ENCODE measurements at regions not wholly inside any gene's neighbourhood (a gene's known extent, or its start where the extent isn't known, plus 50 kb on each side); places are given as distances from the start of the nearest gene placed in this dataset.

- no peaks in the 10 kb centered on the region for H4K20me1 ChIP-seq
- no peak overlapping the region for H3K27ac ChIP-seq
- peaks cover 14% of the 10 kb centered on the region for H3K4me1 ChIP-seq
- H3K9ac ChIP-seq = no peak overlapping the region
- no peaks in the 10 kb centered on the region for H3K27me3 ChIP-seq
- H3K4me2 ChIP-seq = no peak overlapping the region
- no peaks in the 10 kb centered on the region for H3K36me3 ChIP-seq
- H3K9me3 ChIP-seq = no peaks in the 10 kb centered on the region; the same call in 1 of the 2 replicates
- no peak for TF ChIP-seq Cebpa-rat (IDR thresholded peaks at IDR 0.05)
- H3K4me3 ChIP-seq = no peak overlapping the region
Observed at GRCh38 chr2:217371781-217372213, 511.9 kb upstream of the TNP1 start.

- Histone ChIP-seq H3K4me1 (peaks cover 10% of the 10 kb centered on the region), H3K36me3 (no peaks in the 10 kb centered on the region), H3K4me2 (no peak overlapping the region), H3K27me3 (no peaks in the 10 kb centered on the region), H3K9me3 (no peaks in the 10 kb centered on the region), H3K27ac (no peak overlapping the region), H4K20me1 (no peaks in the 10 kb centered on the region), H3K4me3 (no peak overlapping the region), H3K9ac (no peak overlapping the region)
- no peak for TF ChIP-seq Cebpa-rat (IDR thresholded peaks at IDR 0.05)
Observed at GRCh38 chr2:217370391-217370790, 510.5 kb upstream of the TNP1 start.

GRCh38 chr2:217367464-217367863 lies 507.6 kb upstream of the TNP1 start:
- Histone ChIP-seq H3K36me3 (no peaks in the 10 kb centered on the region), H3K27me3 (no peaks in the 10 kb centered on the region), H3K4me2 (no peak overlapping the region), H3K4me1 (peaks cover 17% of the 10 kb centered on the region), H3K9ac (no peak overlapping the region), H3K9me3 (no peaks in the 10 kb centered on the region), H3K4me3 (no peak overlapping the region), H3K27ac (no peak overlapping the region), H4K20me1 (no peaks in the 10 kb centered on the region)
- no peak for TF ChIP-seq Cebpa-rat (IDR thresholded peaks at IDR 0.05)

- no peak overlapping the region for H3K27ac ChIP-seq
- no peak overlapping the region for H3K4me2 ChIP-seq
- no peaks in the 10 kb centered on the region for H3K27me3 ChIP-seq
Observed at GRCh38 chr2:217366966-217367365, 507.1 kb upstream of the TNP1 start.

GRCh38 chr2:217366266-217366895 lies 506.5 kb upstream of the TNP1 start:
- TF ChIP-seq Cebpa-rat (IDR thresholded peaks at IDR 0.05) = no peak
- Histone ChIP-seq H3K27ac (no peak overlapping the region), H3K27me3 (no peaks in the 10 kb centered on the region), H4K20me1 (no peaks in the 10 kb centered on the region), H3K4me2 (no peak overlapping the region), H3K9me3 (no peaks in the 10 kb centered on the region), H3K36me3 (no peaks in the 10 kb centered on the region), H3K4me3 (no peak overlapping the region), H3K9ac (no peak overlapping the region), H3K4me1 (peaks cover 24% of the 10 kb centered on the region)

More at GRCh38 chr2:217366966-217367365, 507.1 kb upstream of the TNP1 start:
- no peak overlapping the region for H3K4me3 ChIP-seq
- no peak overlapping the region for H3K9ac ChIP-seq
- TF ChIP-seq Cebpa-rat (IDR thresholded peaks at IDR 0.05) = no peak
- H4K20me1 ChIP-seq = no peaks in the 10 kb centered on the region
- peaks cover 18% of the 10 kb centered on the region for H3K4me1 ChIP-seq
- no peaks in the 10 kb centered on the region for H3K9me3 ChIP-seq
- no peaks in the 10 kb centered on the region for H3K36me3 ChIP-seq

- Histone ChIP-seq H3K27me3 (no peaks in the 10 kb centered on the region), H4K20me1 (no peaks in the 10 kb centered on the region), H3K9me3 (no peaks in the 10 kb centered on the region), H3K36me3 (no peaks in the 10 kb centered on the region), H3K27ac (no peak overlapping the region), H3K4me1 (peaks cover 31% of the 10 kb centered on the region), H3K4me3 (no peak overlapping the region), H3K4me2 (no peak overlapping the region), H3K9ac (no peak overlapping the region)
- no peak for TF ChIP-seq Cebpa-rat (IDR thresholded peaks at IDR 0.05)
Observed at GRCh38 chr2:217365656-217366055, 505.8 kb upstream of the TNP1 start.

GRCh38 chr2:217364224-217364623 lies 504.4 kb upstream of the TNP1 start:
- Histone ChIP-seq H3K36me3 (no peaks in the 10 kb centered on the region), H4K20me1 (no peaks in the 10 kb centered on the region), H3K9me3 (no peaks in the 10 kb centered on the region), H3K4me3 (no peak overlapping the region), H3K4me2 (no peak overlapping the region), H3K9ac (no peak overlapping the region), H3K27me3 (no peaks in the 10 kb centered on the region), H3K4me1 (peaks cover 33% of the 10 kb centered on the region), H3K27ac (no peak overlapping the region)
- no peak for TF ChIP-seq Cebpa-rat (IDR thresholded peaks at IDR 0.05)

GRCh38 chr2:217363470-217363869 lies 503.6 kb upstream of the TNP1 start:
- no peaks in the 10 kb centered on the region for H3K9me3 ChIP-seq
- H4K20me1 ChIP-seq = no peaks in the 10 kb centered on the region
- no peaks in the 10 kb centered on the region for H3K36me3 ChIP-seq
- no peak overlapping the region for H3K4me3 ChIP-seq
- peaks cover 33% of the 10 kb centered on the region for H3K4me1 ChIP-seq
- H3K27me3 ChIP-seq = no peaks in the 10 kb centered on the region
- peak overlapping the region; percentile 67 for H3K4me2 ChIP-seq
- TF ChIP-seq Cebpa-rat (IDR thresholded peaks at IDR 0.05) = no peak
- H3K9ac ChIP-seq = no peak overlapping the region
- H3K27ac ChIP-seq = no peak overlapping the region

GRCh38 chr2:217362710-217363109 lies 502.8 kb upstream of the TNP1 start:
- peaks cover 34% of the 10 kb centered on the region for H3K4me1 ChIP-seq
- no peak overlapping the region for H3K9ac ChIP-seq
- no peak overlapping the region for H3K4me3 ChIP-seq
- no peaks in the 10 kb centered on the region for H3K9me3 ChIP-seq
- TF ChIP-seq Cebpa-rat (IDR thresholded peaks at IDR 0.05) = no peak
- no peaks in the 10 kb centered on the region for H3K36me3 ChIP-seq
- H4K20me1 ChIP-seq = no peaks in the 10 kb centered on the region
- peak overlapping the region; percentile 67 for H3K4me2 ChIP-seq
- H3K27ac ChIP-seq = no peak overlapping the region
- H3K27me3 ChIP-seq = no peaks in the 10 kb centered on the region

GRCh38 chr2:217362286-217362685 lies 502.4 kb upstream of the TNP1 start:
- no peaks in the 10 kb centered on the region for H4K20me1 ChIP-seq
- no peaks in the 10 kb centered on the region for H3K36me3 ChIP-seq
- H3K27ac ChIP-seq = no peak overlapping the region
- H3K9ac ChIP-seq = no peak overlapping the region
- H3K4me1 ChIP-seq = peaks cover 38% of the 10 kb centered on the region
- H3K27me3 ChIP-seq = no peaks in the 10 kb centered on the region
- H3K9me3 ChIP-seq = no peaks in the 10 kb centered on the region
- no peak overlapping the region for H3K4me3 ChIP-seq
- no peak for TF ChIP-seq Cebpa-rat (IDR thresholded peaks at IDR 0.05)
- no peak overlapping the region for H3K4me2 ChIP-seq

- no peaks in the 10 kb centered on the region for H4K20me1 ChIP-seq
- H3K27ac ChIP-seq = no peak overlapping the region
- peaks cover 40% of the 10 kb centered on the region for H3K4me1 ChIP-seq
- no peaks in the 10 kb centered on the region for H3K36me3 ChIP-seq
- H3K27me3 ChIP-seq = no peaks in the 10 kb centered on the region
- no peak overlapping the region for H3K4me3 ChIP-seq
- no peaks in the 10 kb centered on the region for H3K9me3 ChIP-seq
- H3K9ac ChIP-seq = no peak overlapping the region
- peak overlapping the region; percentile 36; the same call in 1 of the 2 replicates for H3K4me2 ChIP-seq
- no peak for TF ChIP-seq Cebpa-rat (IDR thresholded peaks at IDR 0.05)
Observed at GRCh38 chr2:217361483-217361880, 501.6 kb upstream of the TNP1 start.
